Stimulated activated effector memory CD8-positive, alpha-beta T cell treated with anti-CD3 and anti-CD28 coated beads, Interleukin-12 subunit alpha, Interleukin-12 subunit beta, amount 100 ng/mL, for 72 hours (primary cell): ENCODE measurements at regions not wholly inside any gene's neighbourhood (a gene's known extent, or its start where the extent isn't known, plus 50 kb on each side); places are given as distances from the start of the nearest gene placed in this dataset.
"Not testable (repeated sequence)": the region's sequence is repeated elsewhere in the genome, so short reads cannot be mapped to it uniquely, and the experiment has no call there.

ENCODE experiments used
- ATAC-seq: fragments of 150-1000 bp; cut with Tn5 transposase; 2 replicates; pipeline ENCODE4 v1.10.0; 2021
- DNase-seq, 2 donors: peaks; one replicate each; pipeline ENCODE4 v3.0.0; 2021 to 2022; ENCODE audit warnings: low spot score in 2 of 2
- H3K27ac Mint-ChIP-seq: one replicate; pipeline ENCODE4 v1.8.0; 2022; ENCODE audit warnings: mild to moderate bottlenecking, mixed read lengths
- H3K36me3 Mint-ChIP-seq: one replicate; pipeline ENCODE4 v1.8.0; 2022; ENCODE audit warnings: mild to moderate bottlenecking, mixed read lengths
- H3K4me1 Mint-ChIP-seq: one replicate; pipeline ENCODE4 v1.8.0; 2022; ENCODE audit warnings: mixed read lengths
- H3K4me3 Mint-ChIP-seq: one replicate; pipeline ENCODE4 v1.8.0; 2022; ENCODE audit warnings: mild to moderate bottlenecking, mixed read lengths
- H3K9me3 Mint-ChIP-seq: one replicate; pipeline ENCODE4 v1.8.0; 2022; ENCODE audit warnings: mixed read lengths

- Mint-ChIP-seq H3K4me3 (no peak overlapping the region), H3K36me3 (no peaks in the 10 kb centered on the region), H3K9me3 (no peaks in the 10 kb centered on the region), H3K4me1 (no peaks in the 10 kb centered on the region), H3K27ac (no peak overlapping the region)
- no peak for DNase-seq
- ATAC-seq: no peak
These were observed 52.8 kb upstream of the ADGRE5 start for GRCh38 chr19:14328406-14328805.

GRCh38 chr19:14327061-14327460 is 54.2 kb upstream of the ADGRE5 start:
- ATAC-seq, H3K36me3 Mint-ChIP-seq, H3K4me1 Mint-ChIP-seq, H3K27ac Mint-ChIP-seq, DNase-seq, H3K9me3 Mint-ChIP-seq, H3K4me3 Mint-ChIP-seq: not testable (repeated sequence)

GRCh38 chr19:14325863-14326262 is 55.4 kb upstream of the ADGRE5 start:
- no peak for DNase-seq
- Mint-ChIP-seq H3K36me3 (no peaks in the 10 kb centered on the region), H3K4me1 (no peaks in the 10 kb centered on the region), H3K4me3 (no peak overlapping the region), H3K9me3 (no peaks in the 10 kb centered on the region), H3K27ac (no peak overlapping the region)
- ATAC-seq: no peak

- H3K27ac Mint-ChIP-seq: no peak overlapping the region
These were observed 56.1 kb upstream of the ADGRE5 start for GRCh38 chr19:14325134-14325533.

GRCh38 chr19:14322889-14323463 is 58.3 kb upstream of the ADGRE5 start:
- no peak overlapping the region for H3K27ac Mint-ChIP-seq
- no peak overlapping the region for H3K4me3 Mint-ChIP-seq
- no peak for DNase-seq

More at GRCh38 chr19:14325134-14325533, 56.1 kb upstream of the ADGRE5 start:
- H3K4me1 Mint-ChIP-seq: no peaks in the 10 kb centered on the region
- ATAC-seq (no peak), DNase-seq (no peak)
- no peaks in the 10 kb centered on the region for H3K36me3 Mint-ChIP-seq
- H3K4me3 Mint-ChIP-seq: no peak overlapping the region
- H3K9me3 Mint-ChIP-seq: no peaks in the 10 kb centered on the region

GRCh38 chr19:14320253-14320652 is 61.0 kb upstream of the ADGRE5 start:
- no peak for DNase-seq
- ATAC-seq: no peak
- no peaks in the 10 kb centered on the region for H3K9me3 Mint-ChIP-seq
- no peaks in the 10 kb centered on the region for H3K36me3 Mint-ChIP-seq
- no peak overlapping the region for H3K27ac Mint-ChIP-seq
- H3K4me3 Mint-ChIP-seq: no peak overlapping the region
- peaks cover 5% of the 10 kb centered on the region for H3K4me1 Mint-ChIP-seq

More at GRCh38 chr19:14322889-14323463, 58.3 kb upstream of the ADGRE5 start:
- no peaks in the 10 kb centered on the region for H3K36me3 Mint-ChIP-seq
- H3K9me3 Mint-ChIP-seq: no peaks in the 10 kb centered on the region
- no peak for ATAC-seq
- peaks cover 5% of the 10 kb centered on the region for H3K4me1 Mint-ChIP-seq

- H3K4me1 Mint-ChIP-seq, H3K4me3 Mint-ChIP-seq, ATAC-seq, H3K36me3 Mint-ChIP-seq, H3K9me3 Mint-ChIP-seq, H3K27ac Mint-ChIP-seq, DNase-seq: not testable (repeated sequence)
These were observed 61.5 kb upstream of the ADGRE5 start for GRCh38 chr19:14319720-14320119.

GRCh38 chr19:14318873-14319272 is 62.4 kb upstream of the ADGRE5 start:
- no peak for ATAC-seq
- H3K4me3 Mint-ChIP-seq: no peak overlapping the region
- H3K27ac Mint-ChIP-seq: no peak overlapping the region
- H3K36me3 Mint-ChIP-seq: no peaks in the 10 kb centered on the region
- no peaks in the 10 kb centered on the region for H3K9me3 Mint-ChIP-seq
- no peak for DNase-seq
- H3K4me1 Mint-ChIP-seq: peaks cover 5% of the 10 kb centered on the region

GRCh38 chr19:14317157-14317556 is 64.1 kb upstream of the ADGRE5 start:
- Mint-ChIP-seq H3K4me1 (peaks cover 5% of the 10 kb centered on the region), H3K9me3 (no peaks in the 10 kb centered on the region), H3K4me3 (no peak overlapping the region), H3K27ac (no peak overlapping the region), H3K36me3 (no peaks in the 10 kb centered on the region)
- DNase-seq (no peak), ATAC-seq (no peak)

GRCh38 chr19:14315433-14315832 is 65.8 kb upstream of the ADGRE5 start:
- no peak overlapping the region for H3K4me3 Mint-ChIP-seq
- H3K4me1 Mint-ChIP-seq: peaks cover 5% of the 10 kb centered on the region

GRCh38 chr19:14310055-14310454 is 71.2 kb upstream of the ADGRE5 start:
- H3K36me3 Mint-ChIP-seq: no peaks in the 10 kb centered on the region
- no peaks in the 10 kb centered on the region for H3K9me3 Mint-ChIP-seq
- H3K4me3 Mint-ChIP-seq: no peak overlapping the region
- H3K27ac Mint-ChIP-seq: no peak overlapping the region
- no peak for DNase-seq
- peaks cover 11% of the 10 kb centered on the region for H3K4me1 Mint-ChIP-seq
- no peak for ATAC-seq

More at GRCh38 chr19:14315433-14315832, 65.8 kb upstream of the ADGRE5 start:
- H3K9me3 Mint-ChIP-seq: no peaks in the 10 kb centered on the region
- H3K27ac Mint-ChIP-seq: no peak overlapping the region
- DNase-seq (no peak), ATAC-seq (no peak)
- H3K36me3 Mint-ChIP-seq: no peaks in the 10 kb centered on the region

- no peak for DNase-seq
- Mint-ChIP-seq H3K27ac (no peak overlapping the region), H3K4me1 (peaks cover 11% of the 10 kb centered on the region), H3K9me3 (no peaks in the 10 kb centered on the region), H3K36me3 (no peaks in the 10 kb centered on the region), H3K4me3 (no peak overlapping the region)
- no peak for ATAC-seq
These were observed 75.5 kb upstream of the ADGRE5 start for GRCh38 chr19:14305706-14306105.

GRCh38 chr19:14301150-14301549 is 80.1 kb upstream of the ADGRE5 start:
- no peaks in the 10 kb centered on the region for H3K4me1 Mint-ChIP-seq
- no peaks in the 10 kb centered on the region for H3K9me3 Mint-ChIP-seq
- DNase-seq (no peak), ATAC-seq (no peak)
- H3K4me3 Mint-ChIP-seq: no peak overlapping the region
- peaks cover 4% of the 10 kb centered on the region for H3K36me3 Mint-ChIP-seq
- no peak overlapping the region for H3K27ac Mint-ChIP-seq

GRCh38 chr19:14300303-14300702 is 80.9 kb upstream of the ADGRE5 start:
- Mint-ChIP-seq H3K9me3 (no peaks in the 10 kb centered on the region), H3K4me3 (no peak overlapping the region), H3K27ac (no peak overlapping the region), H3K36me3 (peaks cover 4% of the 10 kb centered on the region), H3K4me1 (no peaks in the 10 kb centered on the region)
- DNase-seq (no peak), ATAC-seq (no peak)

- H3K4me3 Mint-ChIP-seq, H3K36me3 Mint-ChIP-seq, H3K9me3 Mint-ChIP-seq, DNase-seq, H3K27ac Mint-ChIP-seq, ATAC-seq, H3K4me1 Mint-ChIP-seq: not testable (repeated sequence)
These were observed 81.9 kb upstream of the ADGRE5 start for GRCh38 chr19:14299224-14299827.

GRCh38 chr19:14297883-14298576 is 83.2 kb upstream of the ADGRE5 start:
- DNase-seq, H3K27ac Mint-ChIP-seq, H3K36me3 Mint-ChIP-seq, H3K4me1 Mint-ChIP-seq, ATAC-seq, H3K9me3 Mint-ChIP-seq, H3K4me3 Mint-ChIP-seq: not testable (repeated sequence)
